Nephron (organoid): ENCODE measurements at regions not wholly inside any gene's neighbourhood (a gene's known extent, or its start where the extent isn't known, plus 50 kb on each side); places are given as distances from the start of the nearest gene placed in this dataset.

Source experiments
- H3K27ac Mint-ChIP-seq, 3 experiments: 2 replicates each; pipeline ENCODE4 v1.8.0; 2020; ENCODE audit warnings: mixed read lengths in 3 of 3, mild to moderate bottlenecking in 2 of 3, moderate library complexity in 1 of 3
- H3K27me3 Mint-ChIP-seq: 2 replicates; pipeline ENCODE4 v1.8.0; 2021; ENCODE audit warnings: low read depth, mild to moderate bottlenecking, moderate library complexity, mixed read lengths
- H3K36me3 Mint-ChIP-seq: 2 replicates; pipeline ENCODE4 v1.8.0; 2020; ENCODE audit warnings: low read depth, mixed read lengths
- H3K4me1 Mint-ChIP-seq: 2 replicates; pipeline ENCODE4 v1.8.0; 2020; ENCODE audit warnings: mixed read lengths
- H3K4me3 Mint-ChIP-seq, 3 experiments: 2 replicates each; pipeline ENCODE4 v1.8.0; 2020; ENCODE audit warnings: mild to moderate bottlenecking in 3 of 3, mixed read lengths in 3 of 3, moderate library complexity in 2 of 3
- H3K9me3 Mint-ChIP-seq: 2 replicates; pipeline ENCODE4 v1.8.0; 2020; ENCODE audit warnings: mixed read lengths
- TF ChIP-seq, protein P1 (sequence below), 3 experiments: fragments of 200-600 bp; sonication (generic); IDR thresholded peaks; one replicate each; pipeline ENCODE4 v1.5.0; 2021; ENCODE audit warnings: antibody characterized with exemption in 3 of 3; ENCODE audit not compliant: unreplicated experiment in 3 of 3

DNA sequence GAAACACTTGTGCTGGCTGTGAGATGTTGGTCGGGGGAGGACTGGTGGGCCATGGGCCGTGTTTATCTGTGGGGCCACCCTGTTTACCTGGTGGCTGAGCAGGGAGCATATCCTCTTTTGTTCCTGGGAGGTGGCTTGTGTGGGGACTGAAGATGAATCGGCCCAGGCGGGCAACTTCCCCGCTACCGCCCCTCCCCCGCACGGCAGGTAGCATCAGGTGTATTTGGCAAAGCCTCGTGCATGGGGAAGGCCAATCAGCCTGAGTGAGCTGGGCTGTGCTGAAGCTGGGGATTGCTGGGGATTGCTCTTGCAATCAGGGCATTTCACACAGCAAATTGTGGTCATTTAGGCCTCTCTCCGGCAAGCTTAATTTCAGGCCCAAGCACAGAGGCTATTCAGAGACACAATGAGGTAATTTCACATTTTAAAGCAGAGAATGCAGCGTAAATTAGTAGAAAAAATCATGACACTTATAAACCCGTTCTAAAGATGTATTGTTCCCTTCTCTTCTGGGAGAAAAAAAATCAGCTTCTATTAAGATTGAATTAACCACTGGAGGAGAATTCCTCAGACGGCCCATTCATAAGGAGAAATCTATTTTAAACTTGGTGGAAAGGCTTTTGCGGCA is 197.7 kb upstream of the POU3F1 start:
- Mint-ChIP-seq H3K36me3 (no peaks in the 10 kb centered on the region), H3K9me3 (no peaks in the 10 kb centered on the region), H3K27me3 (peaks cover 60% of the 10 kb centered on the region), H3K4me3 (no peak overlapping the region), H3K27ac (no peak overlapping the region), H3K4me1 (peaks cover 23% of the 10 kb centered on the region)
- TF ChIP-seq, protein P1, sequence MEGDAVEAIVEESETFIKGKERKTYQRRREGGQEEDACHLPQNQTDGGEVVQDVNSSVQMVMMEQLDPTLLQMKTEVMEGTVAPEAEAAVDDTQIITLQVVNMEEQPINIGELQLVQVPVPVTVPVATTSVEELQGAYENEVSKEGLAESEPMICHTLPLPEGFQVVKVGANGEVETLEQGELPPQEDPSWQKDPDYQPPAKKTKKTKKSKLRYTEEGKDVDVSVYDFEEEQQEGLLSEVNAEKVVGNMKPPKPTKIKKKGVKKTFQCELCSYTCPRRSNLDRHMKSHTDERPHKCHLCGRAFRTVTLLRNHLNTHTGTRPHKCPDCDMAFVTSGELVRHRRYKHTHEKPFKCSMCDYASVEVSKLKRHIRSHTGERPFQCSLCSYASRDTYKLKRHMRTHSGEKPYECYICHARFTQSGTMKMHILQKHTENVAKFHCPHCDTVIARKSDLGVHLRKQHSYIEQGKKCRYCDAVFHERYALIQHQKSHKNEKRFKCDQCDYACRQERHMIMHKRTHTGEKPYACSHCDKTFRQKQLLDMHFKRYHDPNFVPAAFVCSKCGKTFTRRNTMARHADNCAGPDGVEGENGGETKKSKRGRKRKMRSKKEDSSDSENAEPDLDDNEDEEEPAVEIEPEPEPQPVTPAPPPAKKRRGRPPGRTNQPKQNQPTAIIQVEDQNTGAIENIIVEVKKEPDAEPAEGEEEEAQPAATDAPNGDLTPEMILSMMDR (IDR thresholded peaks at IDR 0.05; ENCODE audit: unreplicated experiment in 3 of 3) = no peak

DNA sequence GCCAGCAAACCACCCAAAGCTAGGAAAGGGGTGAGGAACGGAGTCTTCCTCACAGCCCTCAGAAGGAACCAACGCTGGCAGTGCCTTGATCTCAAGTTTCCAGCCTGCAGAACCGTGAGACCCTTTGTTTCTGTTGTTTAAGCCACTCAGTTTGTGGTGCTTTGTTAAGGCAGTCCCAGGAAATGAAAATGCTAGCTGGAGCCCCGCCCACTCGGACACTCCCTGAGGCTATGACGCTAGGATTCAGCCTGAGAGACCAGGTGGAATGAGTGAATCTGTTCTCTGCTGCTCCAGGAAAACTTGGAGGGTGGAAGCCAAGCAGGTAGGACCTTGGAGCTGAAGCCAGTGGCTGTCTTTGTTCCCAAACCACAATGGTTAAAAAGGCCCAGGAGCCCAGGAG is 196.5 kb upstream of the POU3F1 start:
- TF ChIP-seq, protein P1 (IDR thresholded peaks at IDR 0.05; ENCODE audit: unreplicated experiment in 3 of 3) = no peak
- H3K4me3 Mint-ChIP-seq = no peak overlapping the region
- H3K4me1 Mint-ChIP-seq = peaks cover 13% of the 10 kb centered on the region
- no peaks in the 10 kb centered on the region for H3K9me3 Mint-ChIP-seq
- no peak overlapping the region for H3K27ac Mint-ChIP-seq
- H3K27me3 Mint-ChIP-seq = peaks cover 48% of the 10 kb centered on the region
- H3K36me3 Mint-ChIP-seq = no peaks in the 10 kb centered on the region

DNA sequence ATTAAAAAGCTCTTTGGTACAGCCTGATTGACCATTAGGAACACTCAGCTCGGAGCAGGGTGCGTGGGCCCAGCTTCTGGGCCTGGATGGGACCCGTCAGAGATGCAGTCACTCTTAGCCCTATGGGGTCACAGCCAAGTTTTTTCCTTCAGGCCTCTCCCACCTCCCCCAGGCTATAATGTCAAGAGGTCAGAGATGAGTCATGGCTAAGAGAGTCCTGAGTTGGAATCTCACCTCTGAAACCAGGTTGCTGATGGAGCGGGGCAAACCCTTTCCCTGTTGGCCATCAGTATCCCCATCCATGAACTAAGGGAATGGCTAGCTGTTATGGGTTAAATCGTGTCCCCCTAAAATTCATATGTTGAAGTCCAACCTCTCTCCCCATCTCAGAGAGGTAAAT is 195.9 kb upstream of the POU3F1 start:
- Mint-ChIP-seq H3K4me3 (no peak overlapping the region), H3K27ac (no peak overlapping the region), H3K27me3 (peaks cover 42% of the 10 kb centered on the region), H3K4me1 (peaks cover 7% of the 10 kb centered on the region), H3K36me3 (no peaks in the 10 kb centered on the region), H3K9me3 (no peaks in the 10 kb centered on the region)
- TF ChIP-seq, protein P1 (IDR thresholded peaks at IDR 0.05; ENCODE audit: unreplicated experiment in 3 of 3) = no peak

DNA sequence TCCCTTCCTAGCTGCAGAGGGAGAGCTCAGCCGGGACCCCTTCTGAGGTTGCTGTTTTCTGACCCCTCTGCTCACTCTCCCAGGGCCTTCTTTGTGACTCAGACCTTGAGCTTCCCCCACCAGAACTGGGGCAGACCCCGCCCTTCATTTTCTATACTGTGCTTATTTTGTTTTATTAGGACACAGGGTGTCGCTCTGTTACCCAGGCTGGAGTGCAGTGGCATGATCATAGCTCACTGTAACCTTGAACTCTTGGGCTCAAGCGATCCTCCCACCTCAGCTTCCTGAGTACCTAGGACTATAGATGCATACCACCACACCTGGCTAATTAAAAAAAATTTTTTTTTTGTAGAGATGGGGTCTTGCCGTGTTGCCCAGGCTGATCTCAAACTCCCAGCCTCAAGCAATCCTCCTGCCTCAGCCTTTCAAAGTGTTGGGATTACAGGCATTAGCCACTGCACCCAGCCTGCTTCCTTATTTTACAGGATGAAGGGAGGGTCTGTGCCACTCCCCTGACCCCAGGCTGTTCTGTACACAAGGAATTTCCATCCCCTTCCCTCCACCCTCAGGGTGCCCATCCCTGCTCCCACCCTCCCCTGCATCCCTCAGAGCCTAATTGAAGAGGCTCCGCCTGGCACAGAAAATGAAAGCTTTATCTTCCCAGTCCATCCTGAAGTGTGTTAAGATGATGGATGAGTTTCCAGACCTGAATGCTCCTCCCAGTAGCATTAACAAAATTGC is 195.2 kb upstream of the POU3F1 start:
- H3K27ac Mint-ChIP-seq = no peak overlapping the region
- no peak overlapping the region for H3K4me3 Mint-ChIP-seq
- no peaks in the 10 kb centered on the region for H3K36me3 Mint-ChIP-seq
- H3K4me1 Mint-ChIP-seq = peaks cover 2% of the 10 kb centered on the region
- peaks cover 42% of the 10 kb centered on the region for H3K27me3 Mint-ChIP-seq
- H3K9me3 Mint-ChIP-seq = no peaks in the 10 kb centered on the region
- TF ChIP-seq, protein P1 (IDR thresholded peaks at IDR 0.05; ENCODE audit: unreplicated experiment in 3 of 3) = no peak

DNA sequence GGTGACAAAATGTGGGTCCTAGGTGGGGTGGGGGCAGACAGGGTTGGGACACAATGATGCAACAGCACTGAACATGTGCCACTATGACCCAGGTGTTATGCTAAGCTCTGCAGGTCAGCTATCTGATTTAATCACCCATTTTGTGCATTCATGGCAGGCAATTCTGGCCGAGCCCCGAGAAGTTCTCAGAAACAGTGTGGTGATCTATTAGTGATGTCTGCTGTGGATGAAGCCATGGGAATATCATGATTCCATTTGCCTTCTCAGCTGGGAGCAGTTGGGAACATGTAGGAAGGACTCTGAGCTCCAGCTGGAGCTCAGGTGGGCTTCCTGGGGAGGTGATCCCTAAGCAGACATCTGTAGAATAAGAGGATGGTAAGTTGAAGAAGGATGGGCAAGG is 194.0 kb upstream of the POU3F1 start:
- TF ChIP-seq, protein P1 (IDR thresholded peaks at IDR 0.05; ENCODE audit: unreplicated experiment in 3 of 3) = no peak

More for the DNA sequence above, 194.0 kb upstream of the POU3F1 start:
- Mint-ChIP-seq H3K27ac (no peak overlapping the region), H3K36me3 (no peaks in the 10 kb centered on the region), H3K9me3 (peaks cover 3% of the 10 kb centered on the region), H3K4me1 (no peaks in the 10 kb centered on the region), H3K27me3 (peaks cover 46% of the 10 kb centered on the region), H3K4me3 (no peak overlapping the region)
